Skeletal muscle satellite cell (primary cell): ENCODE measurements at regions not wholly inside any gene's neighbourhood (a gene's known extent, or its start where the extent isn't known, plus 50 kb on each side); places are given as distances from the start of the nearest gene placed in this dataset.
"Not testable (repeated sequence)": the region's sequence is repeated elsewhere in the genome, so short reads cannot be mapped to it uniquely, and the experiment has no call there.

Experiments used
- H3K27me3 ChIP-seq: 2 replicates; pipeline ENCODE4 v1.7.0; 2013; ENCODE audit warnings: low read length; ENCODE audit not compliant: control insufficient read depth, insufficient read depth
- H3K36me3 ChIP-seq: 2 replicates; pipeline ENCODE4 v1.7.0; 2013; ENCODE audit warnings: mild to moderate bottlenecking, control low read depth, low read length; ENCODE audit not compliant: insufficient read depth
- H3K4me1 ChIP-seq: 2 replicates; pipeline ENCODE4 v1.7.0; 2013; ENCODE audit warnings: low read length; ENCODE audit not compliant: control insufficient read depth, insufficient read depth
- H3K4me2 ChIP-seq: 2 replicates; pipeline ENCODE4 v1.7.0; 2013; ENCODE audit warnings: mild to moderate bottlenecking, low read length
- H3K4me3 ChIP-seq: 2 replicates; pipeline ENCODE4 v1.7.0; 2013; ENCODE audit warnings: low read length
- H3K9ac ChIP-seq: 2 replicates; pipeline ENCODE4 v1.7.0; 2013; ENCODE audit warnings: mild to moderate bottlenecking, low read depth, low read length, moderate library complexity
- H3K9me3 ChIP-seq: replicated peaks from 2 replicates; pipeline ENCODE4 v1.7.0; 2013; ENCODE audit warnings: mild to moderate bottlenecking, control low read depth, low read length

DNA sequence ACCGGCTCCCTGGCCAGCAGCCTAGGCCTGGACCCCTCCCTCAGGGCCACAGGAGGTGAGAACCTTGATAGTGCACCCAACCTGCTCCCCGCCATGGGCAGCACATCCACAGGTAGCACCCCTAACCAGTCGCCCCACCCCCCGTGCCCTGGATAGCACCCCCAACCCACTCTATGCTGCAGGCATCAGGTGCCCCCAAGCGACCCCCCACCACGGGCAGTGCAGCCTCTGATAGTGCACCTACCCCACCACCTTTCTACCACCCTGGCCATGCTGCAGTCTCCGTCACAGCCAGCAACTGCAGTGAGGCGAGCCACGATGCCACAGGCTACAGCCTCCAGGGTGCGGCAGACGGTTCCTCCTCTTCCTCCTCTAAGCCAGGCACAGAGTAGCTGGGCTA lies 55.6 kb downstream of the SOWAHC start:
- H3K9ac ChIP-seq: no peak overlapping the region
- H3K9me3 ChIP-seq: no peaks in the 10 kb centered on the region
- no peaks in the 10 kb centered on the region for H3K36me3 ChIP-seq
- peaks cover 57% of the 10 kb centered on the region for H3K27me3 ChIP-seq
- H3K4me3 ChIP-seq: no peak overlapping the region
- H3K4me2 ChIP-seq: no peak overlapping the region
- no peaks in the 10 kb centered on the region for H3K4me1 ChIP-seq

DNA sequence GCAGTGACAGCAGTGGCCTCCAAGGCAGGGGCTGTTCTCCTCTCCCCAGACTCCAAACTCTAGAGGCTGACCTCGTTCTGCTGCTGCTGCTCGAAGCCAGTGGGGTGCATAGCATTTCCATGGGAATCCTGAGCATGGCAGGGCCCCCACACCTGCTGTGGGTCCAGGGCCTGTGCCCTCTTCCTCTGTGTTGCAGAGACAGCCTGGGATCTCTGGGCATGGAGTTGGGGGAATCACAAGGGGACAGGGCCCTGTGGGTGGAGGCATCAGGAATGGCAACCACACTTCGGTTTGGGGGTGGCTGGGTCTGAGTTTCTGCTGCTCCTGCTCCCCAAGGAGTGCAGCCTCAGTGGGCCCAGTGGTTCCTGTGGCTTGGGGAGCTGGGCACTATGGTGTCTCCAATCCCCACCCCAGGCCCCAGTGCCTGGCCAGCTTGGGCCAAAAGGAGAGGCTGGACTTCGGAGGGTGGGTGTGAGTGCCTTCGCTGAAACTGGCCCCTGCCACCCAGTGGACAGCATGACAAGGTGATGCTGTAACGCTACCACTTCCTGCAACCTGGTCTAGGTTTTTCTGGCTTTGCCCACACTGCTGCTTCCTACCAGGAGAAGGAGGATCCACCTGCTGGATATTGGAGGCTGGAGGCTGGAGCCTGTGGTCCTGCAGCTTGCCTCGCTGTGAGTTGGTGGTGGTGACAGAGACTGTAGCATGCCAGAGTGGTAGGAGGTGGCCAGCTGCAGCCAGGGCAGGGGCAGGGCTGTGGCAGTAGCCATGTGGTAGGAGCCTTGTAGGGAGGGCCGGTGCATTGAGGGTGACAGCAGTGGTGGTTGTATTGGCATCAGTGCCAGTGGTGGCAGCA lies 56.6 kb downstream of the SOWAHC start:
- Histone ChIP-seq H3K27me3 (peaks cover 64% of the 10 kb centered on the region), H3K4me1 (no peaks in the 10 kb centered on the region), H3K4me2 (no peak overlapping the region), H3K4me3 (no peak overlapping the region), H3K36me3 (no peaks in the 10 kb centered on the region), H3K9ac (no peak overlapping the region), H3K9me3 (no peaks in the 10 kb centered on the region)

DNA sequence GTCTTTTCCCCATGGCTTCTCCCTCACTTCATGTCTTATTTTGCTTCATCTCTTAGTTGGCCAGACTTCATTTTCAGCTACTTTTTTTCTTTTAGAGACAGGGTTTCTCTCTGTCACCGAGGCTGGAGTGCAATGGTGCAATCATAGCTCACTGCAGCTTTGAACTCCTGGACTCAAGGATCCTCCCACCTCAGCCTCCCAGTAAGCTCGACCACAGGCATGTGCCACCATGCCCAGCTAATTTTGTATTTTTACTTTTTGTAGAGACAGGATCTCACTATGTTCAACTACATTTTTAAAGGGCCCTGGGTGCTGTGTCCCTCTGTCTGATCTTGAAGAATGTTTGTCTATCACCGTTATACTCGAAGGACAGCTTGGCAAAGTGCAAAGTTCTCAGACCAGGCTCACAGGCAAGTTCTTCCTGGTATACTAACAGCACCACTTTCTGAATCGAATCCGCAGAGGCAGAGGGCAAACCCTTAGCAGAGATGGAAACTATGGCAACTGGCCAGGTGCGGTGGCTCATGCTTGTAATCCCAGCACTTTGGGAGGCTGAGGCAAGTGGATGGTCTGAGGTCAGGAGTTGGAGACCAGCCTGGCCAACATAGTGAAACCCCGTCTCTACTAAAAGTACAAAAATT lies 60.9 kb downstream of the SOWAHC start:
- Histone ChIP-seq H3K9me3 (no peaks in the 10 kb centered on the region), H3K27me3 (peaks cover 69% of the 10 kb centered on the region), H3K4me2 (no peak overlapping the region), H3K4me1 (no peaks in the 10 kb centered on the region), H3K9ac (no peak overlapping the region), H3K4me3 (no peak overlapping the region), H3K36me3 (no peaks in the 10 kb centered on the region)

- H3K4me3 ChIP-seq: no peak overlapping the region
- no peak overlapping the region for H3K4me2 ChIP-seq
- no peaks in the 10 kb centered on the region for H3K9me3 ChIP-seq
- H3K4me1 ChIP-seq: no peaks in the 10 kb centered on the region
- peaks cover 75% of the 10 kb centered on the region for H3K27me3 ChIP-seq
- H3K9ac ChIP-seq: no peak overlapping the region
- H3K36me3 ChIP-seq: no peaks in the 10 kb centered on the region
These were observed 61.6 kb downstream of the SOWAHC start for GRCh38 chr2:109675666-109676345.

DNA sequence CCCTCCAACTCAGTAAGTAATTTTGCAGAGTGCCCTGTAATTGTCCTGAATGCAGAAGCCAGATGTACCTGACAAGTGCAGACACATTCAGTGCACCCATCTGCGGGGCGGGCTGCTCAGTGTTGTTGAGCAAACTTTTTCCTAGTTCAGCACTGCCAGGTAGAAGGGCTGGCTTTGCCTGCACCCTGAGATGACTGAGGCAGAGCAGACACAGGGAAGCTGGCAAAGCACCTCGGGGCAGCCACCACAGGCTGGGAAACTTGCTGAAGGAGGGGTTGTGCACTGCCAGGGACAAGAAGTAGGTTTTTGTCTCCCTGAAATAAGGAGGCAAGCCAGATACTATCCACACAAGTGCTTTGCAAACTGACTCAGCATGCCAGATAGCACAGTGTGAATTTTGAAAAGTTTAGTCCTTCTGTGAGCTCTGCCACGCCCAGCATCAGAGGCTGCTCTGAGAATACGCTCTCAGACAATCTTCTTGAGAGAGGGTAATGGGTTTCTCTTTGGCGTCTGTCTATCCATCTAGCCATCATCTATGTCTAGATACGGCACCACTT lies 62.3 kb downstream of the SOWAHC start:
- Histone ChIP-seq H3K4me3 (no peak overlapping the region), H3K4me2 (no peak overlapping the region), H3K4me1 (no peaks in the 10 kb centered on the region), H3K9me3 (no peaks in the 10 kb centered on the region), H3K27me3 (peaks cover 78% of the 10 kb centered on the region), H3K36me3 (no peaks in the 10 kb centered on the region), H3K9ac (no peak overlapping the region)

GRCh38 chr2:109677121-109677731 lies 63.1 kb downstream of the SOWAHC start:
- H3K9me3 ChIP-seq, H3K4me2 ChIP-seq, H3K36me3 ChIP-seq, H3K4me1 ChIP-seq, H3K9ac ChIP-seq, H3K4me3 ChIP-seq: not testable (repeated sequence)
- peaks cover 78% of the 10 kb centered on the region for H3K27me3 ChIP-seq

- Histone ChIP-seq H3K9ac (no peak overlapping the region), H3K4me2 (no peak overlapping the region), H3K27me3 (peaks cover 74% of the 10 kb centered on the region), H3K4me3 (no peak overlapping the region), H3K36me3 (no peaks in the 10 kb centered on the region), H3K9me3 (no peaks in the 10 kb centered on the region), H3K4me1 (no peaks in the 10 kb centered on the region)
These were observed 63.8 kb downstream of the SOWAHC start for GRCh38 chr2:109677835-109678580.

GRCh38 chr2:109678724-109679201 lies 64.6 kb downstream of the SOWAHC start:
- H3K27me3 ChIP-seq: peaks cover 74% of the 10 kb centered on the region
- H3K9ac ChIP-seq, H3K4me3 ChIP-seq: not testable (repeated sequence)

GRCh38 chr2:109679225-109679624 lies 65.1 kb downstream of the SOWAHC start:
- no peaks in the 10 kb centered on the region for H3K4me1 ChIP-seq
- no peaks in the 10 kb centered on the region for H3K36me3 ChIP-seq
- no peaks in the 10 kb centered on the region for H3K9me3 ChIP-seq
- H3K4me3 ChIP-seq: no peak overlapping the region
- no peak overlapping the region for H3K4me2 ChIP-seq
- no peak overlapping the region for H3K9ac ChIP-seq
- H3K27me3 ChIP-seq: peaks cover 74% of the 10 kb centered on the region

More at GRCh38 chr2:109678724-109679201, 64.6 kb downstream of the SOWAHC start:
- not testable (repeated sequence) for H3K4me1 ChIP-seq, H3K36me3 ChIP-seq, H3K4me2 ChIP-seq, H3K9me3 ChIP-seq

DNA sequence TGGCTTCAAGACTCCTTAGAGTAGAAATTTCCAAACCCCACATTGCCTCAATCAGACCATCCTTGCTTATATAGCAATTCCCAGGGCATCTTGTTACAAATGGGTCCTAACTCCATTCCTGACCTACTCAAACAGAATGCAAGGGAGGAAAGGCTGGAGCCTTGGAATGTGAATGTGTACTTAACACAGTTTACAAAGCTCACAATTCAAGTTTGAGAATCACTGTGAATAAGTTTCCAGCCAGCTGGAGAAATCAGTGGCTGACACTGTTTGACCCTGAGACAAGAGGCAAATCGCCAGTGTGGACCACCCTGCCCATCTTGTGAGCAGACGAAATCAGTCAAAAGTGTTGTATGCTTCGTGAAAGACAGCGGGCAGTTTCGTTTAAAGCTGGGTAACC lies 65.5 kb downstream of the SOWAHC start:
- H3K27me3 ChIP-seq: peaks cover 74% of the 10 kb centered on the region
- H3K36me3 ChIP-seq: no peaks in the 10 kb centered on the region
- H3K4me1 ChIP-seq: no peaks in the 10 kb centered on the region
- H3K4me2 ChIP-seq: no peak overlapping the region
- H3K9ac ChIP-seq: no peak overlapping the region
- H3K9me3 ChIP-seq: no peaks in the 10 kb centered on the region
- H3K4me3 ChIP-seq: no peak overlapping the region
